ENCODE measurements at regions not wholly inside any gene's neighbourhood (a gene's known extent, or its start where the extent isn't known, plus 50 kb on each side); places are given as distances from the start of the nearest gene placed in this dataset.

GRCh38 chrY:3037471-3037870 lies 102.3 kb downstream of the ZFY start:
- TF ChIP-seq, protein P1, sequence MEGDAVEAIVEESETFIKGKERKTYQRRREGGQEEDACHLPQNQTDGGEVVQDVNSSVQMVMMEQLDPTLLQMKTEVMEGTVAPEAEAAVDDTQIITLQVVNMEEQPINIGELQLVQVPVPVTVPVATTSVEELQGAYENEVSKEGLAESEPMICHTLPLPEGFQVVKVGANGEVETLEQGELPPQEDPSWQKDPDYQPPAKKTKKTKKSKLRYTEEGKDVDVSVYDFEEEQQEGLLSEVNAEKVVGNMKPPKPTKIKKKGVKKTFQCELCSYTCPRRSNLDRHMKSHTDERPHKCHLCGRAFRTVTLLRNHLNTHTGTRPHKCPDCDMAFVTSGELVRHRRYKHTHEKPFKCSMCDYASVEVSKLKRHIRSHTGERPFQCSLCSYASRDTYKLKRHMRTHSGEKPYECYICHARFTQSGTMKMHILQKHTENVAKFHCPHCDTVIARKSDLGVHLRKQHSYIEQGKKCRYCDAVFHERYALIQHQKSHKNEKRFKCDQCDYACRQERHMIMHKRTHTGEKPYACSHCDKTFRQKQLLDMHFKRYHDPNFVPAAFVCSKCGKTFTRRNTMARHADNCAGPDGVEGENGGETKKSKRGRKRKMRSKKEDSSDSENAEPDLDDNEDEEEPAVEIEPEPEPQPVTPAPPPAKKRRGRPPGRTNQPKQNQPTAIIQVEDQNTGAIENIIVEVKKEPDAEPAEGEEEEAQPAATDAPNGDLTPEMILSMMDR (IDR thresholded peaks at IDR 0.05): no peak
- TF ChIP-seq EZH2 (IDR thresholded peaks at IDR 0.05; ENCODE audit: borderline replicate concordance, insufficient read depth, low read depth, low read length, poor library complexity, severe bottlenecking): no peak
